HepG2 (cell line): ENCODE measurements at regions not wholly inside any gene's neighbourhood (a gene's known extent, or its start where the extent isn't known, plus 50 kb on each side); places are given as distances from the start of the nearest gene placed in this dataset.

Experiments
- HCFC1 ChIP-seq: fragments of 150-350 bp; IDR thresholded peaks from 2 replicates; pipeline ENCODE4 v1.6.1; 2014; ENCODE audit warnings: low read depth, low read length
- ISL2 ChIP-seq: sonication (generic); formaldehyde crosslinking; IDR thresholded peaks from 2 replicates; pipeline ENCODE4 v1.5.0; 2020; ENCODE audit warnings: missing genetic modification reagents
- MAX ChIP-seq: IDR thresholded peaks from 2 replicates; pipeline ENCODE4 v1.6.1; 2012; ENCODE audit warnings: inconsistent platforms
- MXI1 ChIP-seq: IDR thresholded peaks from 3 replicates; pipeline ENCODE4 v1.6.1; 2012; ENCODE audit warnings: low read depth, low read length, inconsistent platforms, borderline replicate concordance
- PHF8 ChIP-seq: sonication (generic); formaldehyde crosslinking; IDR thresholded peaks from 2 replicates; pipeline ENCODE4 v1.5.0; 2020; ENCODE audit warnings: missing genetic modification reagents
- POLR2A ChIP-seq, 2 experiments: IDR thresholded peaks; 2 replicates each; pipeline ENCODE4 v1.6.1; 2011; ENCODE audit warnings: low read depth in 2 of 2, low read length in 2 of 2, mild to moderate bottlenecking in 1 of 2, moderate library complexity in 1 of 2; ENCODE audit not compliant: insufficient read depth in 1 of 2
- RAD51 ChIP-seq: fragments of 450-650 bp; IDR thresholded peaks from 2 replicates; pipeline ENCODE4 v1.6.1; 2016; ENCODE audit warnings: borderline replicate concordance
- SP1 ChIP-seq, 2 experiments: fragments of 450-650 bp in 1 of 2; sonication (generic) in 1 of 2; formaldehyde crosslinking in 1 of 2; IDR thresholded peaks; 2 replicates each; pipeline versions ENCODE4 v1.4.0 to v1.6.1; 2016 to 2020; ENCODE audit warnings: missing genetic modification reagents in 1 of 2
- ZFYVE20 ChIP-seq: sonication (generic); formaldehyde crosslinking; IDR thresholded peaks from 2 replicates; pipeline ENCODE4 v1.8.0; 2023; ENCODE audit warnings: low read depth, mild to moderate bottlenecking, moderate library complexity, missing genetic modification reagents, borderline replicate concordance
- ZNF280D ChIP-seq: sonication (generic); formaldehyde crosslinking; IDR thresholded peaks from 2 replicates; pipeline ENCODE4 v1.5.1; 2020; ENCODE audit warnings: mild to moderate bottlenecking, missing genetic modification reagents
- ZNF660 ChIP-seq: sonication (generic); formaldehyde crosslinking; IDR thresholded peaks from 2 replicates; pipeline ENCODE4 v1.5.1; 2020; ENCODE audit warnings: mild to moderate bottlenecking, low read depth, missing genetic modification reagents, borderline replicate concordance
- ZNF781 ChIP-seq: sonication (generic); formaldehyde crosslinking; IDR thresholded peaks from 2 replicates; pipeline ENCODE4 v1.5.1; 2020; ENCODE audit warnings: borderline replicate concordance, mild to moderate bottlenecking, missing genetic modification reagents; ENCODE audit errors: not compliant biosample characterization
- TF ChIP-seq, protein P1 (sequence below): sonication (generic); formaldehyde crosslinking; IDR thresholded peaks from 2 replicates; pipeline ENCODE4 v1.5.1; 2020; ENCODE audit warnings: missing genetic modification reagents, mild to moderate bottlenecking, borderline replicate concordance
- TF ChIP-seq, protein P2 (sequence below): sonication (generic); formaldehyde crosslinking; IDR thresholded peaks from 2 replicates; pipeline ENCODE4 v1.4.0; 2020; ENCODE audit warnings: missing genetic modification reagents

- TF ChIP-seq MAX (no peak), ISL2 (CRISPR knock-in tag) (no peak), SP1 (IDR thresholded peaks at IDR 0.05) (no peak), SP1 (CRISPR knock-in tag; IDR thresholded peaks at IDR 0.05) (no peak), PHF8 (CRISPR knock-in tag) (no peak), POLR2A (IDR thresholded peaks at IDR 0.05; ENCODE audit: insufficient read depth in 1 of 2, low read depth in 2 of 2, low read length in 2 of 2) (no peak), ZNF781 (no peak), RAD51 (no peak), MXI1 (no peak), ZFYVE20 (no peak), ZNF280D (CRISPR knock-in tag) (no peak), HCFC1 (no peak), ZNF660 (CRISPR knock-in tag) (no peak)
- TF ChIP-seq, protein P1, sequence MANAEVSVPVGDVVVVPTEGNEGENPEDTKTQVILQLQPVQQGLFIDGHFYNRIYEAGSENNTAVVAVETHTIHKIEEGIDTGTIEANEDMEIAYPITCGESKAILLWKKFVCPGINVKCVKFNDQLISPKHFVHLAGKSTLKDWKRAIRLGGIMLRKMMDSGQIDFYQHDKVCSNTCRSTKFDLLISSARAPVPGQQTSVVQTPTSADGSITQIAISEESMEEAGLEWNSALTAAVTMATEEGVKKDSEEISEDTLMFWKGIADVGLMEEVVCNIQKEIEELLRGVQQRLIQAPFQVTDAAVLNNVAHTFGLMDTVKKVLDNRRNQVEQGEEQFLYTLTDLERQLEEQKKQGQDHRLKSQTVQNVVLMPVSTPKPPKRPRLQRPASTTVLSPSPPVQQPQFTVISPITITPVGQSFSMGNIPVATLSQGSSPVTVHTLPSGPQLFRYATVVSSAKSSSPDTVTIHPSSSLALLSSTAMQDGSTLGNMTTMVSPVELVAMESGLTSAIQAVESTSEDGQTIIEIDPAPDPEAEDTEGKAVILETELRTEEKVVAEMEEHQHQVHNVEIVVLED: no peak
- TF ChIP-seq, protein P2, sequence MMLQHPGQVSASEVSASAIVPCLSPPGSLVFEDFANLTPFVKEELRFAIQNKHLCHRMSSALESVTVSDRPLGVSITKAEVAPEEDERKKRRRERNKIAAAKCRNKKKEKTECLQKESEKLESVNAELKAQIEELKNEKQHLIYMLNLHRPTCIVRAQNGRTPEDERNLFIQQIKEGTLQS: no peak
These were observed 148.5 kb upstream of the TNR start for GRCh38 chr1:175891783-175892309.
